OCI-LY1 (cell line): ENCODE measurements at regions not wholly inside any gene's neighbourhood (a gene's known extent, or its start where the extent isn't known, plus 50 kb on each side); places are given as distances from the start of the nearest gene placed in this dataset.

Experiments
- CTCF ChIP-seq: fragments of 200-600 bp; sonication (generic), shearing (Covaris generic); IDR thresholded peaks from 2 replicates; pipeline ENCODE4 v1.5.1; 2017; ENCODE audit warnings: mild to moderate bottlenecking, antibody characterized with exemption, low read length, moderate library complexity, mixed read lengths
- EZH2 ChIP-seq: fragments of 200-600 bp; sonication (generic), shearing (Covaris generic); IDR thresholded peaks from 2 replicates; pipeline ENCODE4 v1.8.0; 2017; ENCODE audit warnings: borderline replicate concordance, mixed run types, mild to moderate bottlenecking, antibody characterized with exemption, low read length, moderate library complexity, mixed read lengths

GRCh38 chr14:62209287-62209899 lies 447.2 kb downstream of the SNAPC1 start:
- TF ChIP-seq CTCF = no peak
- no peak for TF ChIP-seq EZH2
